Left lung (tissue), 4 donors: ENCODE measurements at regions not wholly inside any gene's neighbourhood (a gene's known extent, or its start where the extent isn't known, plus 50 kb on each side); places are given as distances from the start of the nearest gene placed in this dataset.

ENCODE experiments used
- ATAC-seq: fragments of 200-7000 bp; cut with Tn5 transposase; one replicate; pipeline ENCODE4 v1.9.1; 2020; ENCODE audit warnings: moderate library complexity
- DNase-seq, 4 donors: peaks; one replicate each; pipeline ENCODE4 v3.0.0-alpha.2; 2013 to 2020
- H3K27ac ChIP-seq, 2 donors: fragments of 200-600 bp; sonication (generic) in 1 of 2; one replicate each; pipeline versions ENCODE4 v1.5.0 to v1.8.0; 2020 to 2021
- H3K27me3 ChIP-seq, 2 donors: fragments of 200-600 bp; sonication (generic) in 1 of 2; one replicate each; pipeline versions ENCODE4 v1.5.0 to v1.8.0; 2020 to 2021
- H3K36me3 ChIP-seq, 2 donors: fragments of 200-600 bp; sonication (generic) in 1 of 2; one replicate each; pipeline versions ENCODE4 v1.5.0 to v1.8.0; 2020 to 2021
- H3K4me1 ChIP-seq, 2 donors: fragments of 200-600 bp; one replicate each; pipeline ENCODE4 v1.8.0; 2021
- H3K4me3 ChIP-seq, 2 donors: fragments of 200-600 bp; sonication (generic) in 1 of 2; one replicate each; pipeline versions ENCODE4 v1.5.0 to v1.8.0; 2020 to 2021; ENCODE audit warnings: mild to moderate bottlenecking in 1 of 2
- H3K9me3 ChIP-seq, 2 donors: fragments of 200-600 bp; sonication (generic) in 1 of 2; one replicate each; pipeline versions ENCODE4 v1.5.0 to v1.8.0; 2020 to 2021
- CTCF ChIP-seq, 2 donors: fragments of 200-600 bp; sonication (generic) in 1 of 2; IDR thresholded peaks; one replicate each; pipeline versions ENCODE4 v1.5.0 to v1.8.0; 2021; ENCODE audit warnings: antibody characterized with exemption in 2 of 2
- intact Hi-C, 2 donors: fragments of 100-400 bp; cut with DNase I; formaldehyde crosslinking; loops; one replicate each; pipeline versions ENCODE4 v1.11.2 to v1.14.2; 2022
- donor health status: DM: no; HTN: yes; CAD: no.
- donor health status: DM: no; HTN: no; CAD: no.

GRCh38 chr12:89080793-89081465, 271.4 kb downstream of the DUSP6 start:
- intact Hi-C loops, result no loop called here
- TF ChIP-seq CTCF (IDR thresholded peaks at IDR 0.05), result no peak
- H3K4me3 ChIP-seq, result no peak overlapping the region
- DNase-seq, result peak in 1 of 4 donors; percentile 46
- H3K4me1 ChIP-seq, result no peaks in the 10 kb centered on the region
- no peaks in the 10 kb centered on the region for H3K9me3 ChIP-seq
- H3K27ac ChIP-seq, result no peak overlapping the region
- no peak for ATAC-seq
- no peaks in the 10 kb centered on the region for H3K27me3 ChIP-seq
- no peaks in the 10 kb centered on the region for H3K36me3 ChIP-seq

DNA sequence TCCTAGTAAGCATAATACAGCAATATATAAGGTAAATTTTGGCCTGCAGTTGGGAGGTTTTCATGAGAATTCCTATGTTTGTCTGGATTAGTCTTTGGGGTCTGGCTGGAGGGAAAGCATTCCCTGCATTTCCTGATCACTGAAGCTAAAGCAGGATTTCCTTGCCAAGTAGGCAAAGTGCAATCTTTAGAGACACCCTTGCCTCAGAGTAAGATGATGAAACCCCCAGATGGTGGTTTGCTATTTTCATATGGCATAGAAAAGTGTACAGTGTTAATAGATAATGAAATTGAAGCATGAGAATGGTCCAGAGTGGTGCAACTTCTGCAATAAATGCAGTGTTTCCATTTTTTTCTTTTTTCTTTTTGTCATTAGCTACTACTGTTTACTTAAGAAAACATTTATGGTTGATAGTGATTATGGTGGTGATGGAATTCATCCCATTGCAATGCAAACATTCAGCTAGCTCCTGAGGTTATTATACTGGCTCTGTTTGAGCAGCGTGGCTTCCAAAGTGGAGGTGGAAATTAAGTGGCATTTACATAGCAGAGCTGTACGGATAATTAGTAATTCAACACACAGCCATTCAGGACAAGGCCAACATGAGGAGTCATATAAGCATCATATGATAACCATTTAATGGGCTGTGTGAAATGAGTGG, 276.3 kb downstream of the DUSP6 start:
- Histone ChIP-seq H3K4me1 (no peaks in the 10 kb centered on the region), H3K9me3 (no peaks in the 10 kb centered on the region), H3K27ac (no peak overlapping the region), H3K4me3 (no peak overlapping the region), H3K36me3 (no peaks in the 10 kb centered on the region), H3K27me3 (no peaks in the 10 kb centered on the region)
- no peak for ATAC-seq
- peak in 2 of 4 donors; percentile 30 to 49 for DNase-seq
- no peak for TF ChIP-seq CTCF (IDR thresholded peaks at IDR 0.05)
- intact Hi-C loops, result no loop called here

DNA sequence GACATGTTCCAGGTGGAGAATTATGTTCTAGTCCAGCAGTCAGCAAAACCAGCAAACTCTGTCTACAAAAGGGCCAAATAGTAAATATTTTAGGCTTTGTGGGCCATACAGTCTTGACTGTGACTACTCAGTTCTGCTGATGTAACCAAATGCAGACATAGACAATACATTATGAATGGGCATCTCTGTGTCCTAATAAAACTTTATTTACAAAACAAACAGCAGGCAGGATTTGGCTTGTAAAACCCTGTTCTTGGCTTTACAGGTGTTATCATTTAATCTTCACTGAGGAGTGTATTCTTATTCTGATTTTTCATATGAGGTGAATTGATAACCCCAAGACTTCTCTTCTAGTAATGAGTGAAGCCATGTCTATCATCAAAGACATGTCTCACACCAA, 278.6 kb downstream of the DUSP6 start:
- intact Hi-C loops, result no loop called here
- H3K27ac ChIP-seq, result no peak overlapping the region
- H3K36me3 ChIP-seq, result no peaks in the 10 kb centered on the region
- no peaks in the 10 kb centered on the region for H3K27me3 ChIP-seq
- ATAC-seq (no peak), DNase-seq (no peak)
- TF ChIP-seq CTCF (IDR thresholded peaks at IDR 0.05), result no peak
- no peaks in the 10 kb centered on the region for H3K9me3 ChIP-seq
- H3K4me1 ChIP-seq, result no peaks in the 10 kb centered on the region
- no peak overlapping the region for H3K4me3 ChIP-seq

- Histone ChIP-seq H3K4me3 (no peak overlapping the region), H3K27me3 (no peaks in the 10 kb centered on the region), H3K27ac (no peak overlapping the region), H3K4me1 (no peaks in the 10 kb centered on the region), H3K36me3 (no peaks in the 10 kb centered on the region), H3K9me3 (no peaks in the 10 kb centered on the region)
- no peak for ATAC-seq
- TF ChIP-seq CTCF (IDR thresholded peaks at IDR 0.05), result no peak
- no peak for DNase-seq
- intact Hi-C loops, result no loop called here
Measured at GRCh38 chr12:89073027-89073398, 279.3 kb downstream of the DUSP6 start.

- intact Hi-C loops, result no loop called here
- no peak for DNase-seq
- no peak for TF ChIP-seq CTCF (IDR thresholded peaks at IDR 0.05)
- no peak for ATAC-seq
- Histone ChIP-seq H3K4me3 (no peak overlapping the region), H3K4me1 (no peaks in the 10 kb centered on the region), H3K9me3 (no peaks in the 10 kb centered on the region), H3K27ac (no peak overlapping the region), H3K27me3 (no peaks in the 10 kb centered on the region), H3K36me3 (no peaks in the 10 kb centered on the region)
Measured at GRCh38 chr12:89072294-89073026, 279.8 kb downstream of the DUSP6 start.
